Memory B cell (primary cell): ENCODE measurements at regions not wholly inside any gene's neighbourhood (a gene's known extent, or its start where the extent isn't known, plus 50 kb on each side); places are given as distances from the start of the nearest gene placed in this dataset.
A peak's percentile ranks its signal among the peaks of the same experiment; 100 is the strongest.

ENCODE experiments used
- ATAC-seq: fragments of 150-1000 bp; cut with Tn5 transposase; 2 replicates; pipeline ENCODE4 v1.10.0; 2021; ENCODE audit warnings: low read depth, mild to moderate bottlenecking, moderate library complexity
- DNase-seq, 2 donors: peaks; one replicate each; pipeline ENCODE4 v3.0.0; 2022; ENCODE audit warnings: low spot score in 2 of 2
- H3K27ac Mint-ChIP-seq: one replicate; pipeline ENCODE4 v1.8.0; 2022; ENCODE audit warnings: mild to moderate bottlenecking, moderate library complexity, mixed read lengths
- H3K27me3 Mint-ChIP-seq: one replicate; pipeline ENCODE4 v1.8.0; 2022; ENCODE audit warnings: mixed read lengths
- H3K36me3 Mint-ChIP-seq: one replicate; pipeline ENCODE4 v1.8.0; 2022; ENCODE audit warnings: mild to moderate bottlenecking, mixed read lengths
- H3K4me1 Mint-ChIP-seq: one replicate; pipeline ENCODE4 v1.8.0; 2022; ENCODE audit warnings: mixed read lengths
- H3K4me3 Mint-ChIP-seq: one replicate; pipeline ENCODE4 v1.8.0; 2022; ENCODE audit warnings: mild to moderate bottlenecking, moderate library complexity, mixed read lengths
- H3K9me3 Mint-ChIP-seq: one replicate; pipeline ENCODE4 v1.8.0; 2022; ENCODE audit warnings: mixed read lengths

DNA sequence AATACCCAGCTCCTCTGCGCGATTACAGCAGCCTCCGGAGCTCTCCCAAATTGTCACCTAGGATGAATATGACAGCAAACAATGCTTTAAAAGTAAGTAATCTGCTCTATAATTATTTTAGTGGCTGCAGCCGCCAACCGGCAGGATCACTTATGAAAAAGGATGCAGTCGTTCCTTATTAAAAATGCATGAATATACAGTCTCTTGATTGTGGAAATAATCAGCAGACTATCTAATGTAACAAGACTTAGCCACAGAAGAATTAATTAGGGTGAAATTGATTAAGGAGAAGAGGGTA lies 50.6 kb upstream of the CALM2 start:
- ATAC-seq (no peak), DNase-seq (no peak)
- Mint-ChIP-seq H3K27ac (no peak overlapping the region), H3K4me3 (no peak overlapping the region), H3K36me3 (no peaks in the 10 kb centered on the region), H3K9me3 (no peaks in the 10 kb centered on the region), H3K27me3 (no peaks in the 10 kb centered on the region), H3K4me1 (peaks cover 10% of the 10 kb centered on the region)

- peak in 1 of 2 donors; percentile 12 for DNase-seq
- H3K27me3 Mint-ChIP-seq = no peaks in the 10 kb centered on the region
- peak overlapping the region; percentile 3 for H3K27ac Mint-ChIP-seq
- ATAC-seq = peak; percentile 99
- no peak overlapping the region for H3K4me3 Mint-ChIP-seq
- H3K9me3 Mint-ChIP-seq = no peaks in the 10 kb centered on the region
- H3K4me1 Mint-ChIP-seq = peaks cover 10% of the 10 kb centered on the region
- no peaks in the 10 kb centered on the region for H3K36me3 Mint-ChIP-seq
Observed at GRCh38 chr2:47226132-47226922, 50.0 kb upstream of the CALM2 start.
